ENCODE measurements at regions not wholly inside any gene's neighbourhood (a gene's known extent, or its start where the extent isn't known, plus 50 kb on each side); places are given as distances from the start of the nearest gene placed in this dataset.

DNA sequence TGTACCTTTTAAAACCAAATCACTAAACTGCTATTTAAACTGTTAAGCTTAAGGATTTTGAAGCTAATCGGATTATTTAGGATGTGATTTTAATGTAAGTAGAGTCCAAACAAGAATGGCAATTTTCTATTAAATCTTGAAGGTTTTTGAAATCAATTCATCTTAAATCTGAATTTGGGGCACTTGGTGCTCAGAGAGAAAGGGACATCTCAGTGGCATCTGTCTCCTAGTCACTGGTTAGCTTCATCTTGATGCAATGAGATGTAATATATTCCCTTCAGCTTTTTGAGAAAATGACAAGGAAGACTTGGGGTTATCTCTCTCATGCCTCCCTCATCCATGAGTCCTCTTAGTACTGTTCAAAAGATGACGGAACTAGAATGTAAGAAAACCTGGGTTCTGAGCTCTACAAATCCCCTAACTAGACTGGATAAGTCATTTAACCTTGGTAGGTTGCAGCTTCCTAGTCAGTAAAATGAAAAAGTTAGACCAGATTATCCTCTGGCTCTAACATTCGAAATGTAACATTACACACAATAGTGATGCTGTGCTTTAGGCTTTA lies 198.5 kb upstream of the NEBL start:
- TF ChIP-seq, protein P1, sequence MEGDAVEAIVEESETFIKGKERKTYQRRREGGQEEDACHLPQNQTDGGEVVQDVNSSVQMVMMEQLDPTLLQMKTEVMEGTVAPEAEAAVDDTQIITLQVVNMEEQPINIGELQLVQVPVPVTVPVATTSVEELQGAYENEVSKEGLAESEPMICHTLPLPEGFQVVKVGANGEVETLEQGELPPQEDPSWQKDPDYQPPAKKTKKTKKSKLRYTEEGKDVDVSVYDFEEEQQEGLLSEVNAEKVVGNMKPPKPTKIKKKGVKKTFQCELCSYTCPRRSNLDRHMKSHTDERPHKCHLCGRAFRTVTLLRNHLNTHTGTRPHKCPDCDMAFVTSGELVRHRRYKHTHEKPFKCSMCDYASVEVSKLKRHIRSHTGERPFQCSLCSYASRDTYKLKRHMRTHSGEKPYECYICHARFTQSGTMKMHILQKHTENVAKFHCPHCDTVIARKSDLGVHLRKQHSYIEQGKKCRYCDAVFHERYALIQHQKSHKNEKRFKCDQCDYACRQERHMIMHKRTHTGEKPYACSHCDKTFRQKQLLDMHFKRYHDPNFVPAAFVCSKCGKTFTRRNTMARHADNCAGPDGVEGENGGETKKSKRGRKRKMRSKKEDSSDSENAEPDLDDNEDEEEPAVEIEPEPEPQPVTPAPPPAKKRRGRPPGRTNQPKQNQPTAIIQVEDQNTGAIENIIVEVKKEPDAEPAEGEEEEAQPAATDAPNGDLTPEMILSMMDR (IDR thresholded peaks at IDR 0.05; ENCODE audit: low read depth, low read length): no peak
- no peak for DNase-seq (ENCODE audit: extremely low read depth, low read depth)

DNA sequence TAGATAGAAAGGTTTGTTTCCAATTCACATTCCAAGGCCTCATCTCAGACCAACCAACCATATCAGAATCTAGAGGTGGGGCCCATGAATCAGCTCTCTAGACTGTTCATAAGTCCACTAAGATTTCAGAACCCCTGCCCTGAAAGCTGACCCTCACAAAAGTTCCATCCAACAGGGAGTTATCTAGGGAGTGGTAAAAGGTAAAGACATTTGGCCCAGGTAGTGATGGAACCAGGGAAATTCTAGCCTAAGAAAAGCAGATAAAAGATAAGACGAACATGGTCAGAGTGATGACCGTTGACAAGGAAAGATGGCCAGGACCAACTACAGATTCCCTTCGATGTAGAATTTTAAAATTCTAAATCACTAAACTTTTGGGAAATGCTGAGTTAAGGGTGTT lies 198.0 kb upstream of the NEBL start:
- DNase-seq (ENCODE audit: extremely low read depth, low read depth): no peak
- TF ChIP-seq, protein P1 (IDR thresholded peaks at IDR 0.05; ENCODE audit: low read depth, low read length): no peak

DNA sequence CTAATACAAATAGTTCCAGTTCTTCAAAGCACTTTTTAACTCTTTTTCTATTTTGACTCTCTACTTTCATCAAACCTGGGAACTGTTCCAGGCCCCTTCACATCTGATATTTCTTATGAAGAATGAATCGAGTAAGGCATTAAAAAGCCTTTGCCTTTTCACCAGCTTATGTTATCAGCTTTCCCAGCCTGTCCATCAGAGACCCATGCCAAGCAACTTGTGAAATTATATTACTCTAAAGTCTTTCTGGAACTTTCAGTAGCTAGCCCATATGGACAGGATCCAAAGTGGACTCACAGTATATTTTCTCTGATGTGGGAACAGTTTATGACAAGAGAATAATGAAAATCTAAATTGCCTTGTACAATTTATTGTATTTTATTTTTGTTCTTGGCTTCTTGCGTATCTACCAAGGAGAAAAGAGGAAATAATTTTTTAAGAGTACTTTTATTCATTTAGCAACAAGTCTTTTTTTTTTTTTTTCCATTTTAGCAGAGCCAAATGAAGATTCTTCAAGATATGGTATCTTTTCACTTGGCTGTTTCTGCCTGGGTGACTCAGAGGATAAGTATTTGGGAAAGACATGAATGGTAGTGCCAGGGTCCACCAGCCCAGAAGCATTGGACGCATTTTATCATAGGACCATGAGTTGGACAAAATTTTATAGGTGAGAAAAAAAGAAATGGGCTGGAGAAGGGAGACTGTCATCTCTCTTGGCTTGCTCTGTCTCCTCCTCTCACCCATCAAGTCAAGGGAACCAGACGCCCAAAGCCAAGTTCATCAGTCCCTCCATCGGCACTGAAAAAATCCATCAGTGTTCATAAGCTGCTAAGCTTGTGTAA lies 195.8 kb upstream of the NEBL start:
- TF ChIP-seq, protein P1 (IDR thresholded peaks at IDR 0.05; ENCODE audit: low read depth, low read length): no peak
- DNase-seq (ENCODE audit: extremely low read depth, low read depth): no peak

DNA sequence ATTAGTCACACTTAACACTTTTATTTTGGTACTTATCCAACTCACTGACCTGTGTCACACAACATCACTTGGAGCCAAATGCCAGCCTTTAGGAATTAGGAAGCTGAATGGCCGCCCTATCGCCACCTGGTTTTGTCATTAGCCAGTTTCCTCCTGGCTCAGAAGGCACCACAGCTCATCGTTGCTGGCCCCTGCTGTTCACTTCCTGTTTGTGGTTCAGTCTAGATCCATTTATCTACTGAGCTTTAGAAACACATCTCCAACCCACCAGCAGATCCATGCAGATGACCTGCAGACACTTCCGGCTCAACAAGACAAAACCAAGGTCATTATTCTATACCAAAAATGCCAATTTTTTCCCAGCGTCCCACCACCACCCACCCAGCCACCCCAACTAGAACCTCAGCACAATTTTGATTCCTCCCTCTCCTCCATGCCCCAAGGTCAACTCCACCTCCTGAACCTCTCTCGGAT lies 193.5 kb upstream of the NEBL start:
- DNase-seq (ENCODE audit: extremely low read depth, low read depth): no peak
- TF ChIP-seq, protein P1 (IDR thresholded peaks at IDR 0.05; ENCODE audit: low read depth, low read length): no peak

DNA sequence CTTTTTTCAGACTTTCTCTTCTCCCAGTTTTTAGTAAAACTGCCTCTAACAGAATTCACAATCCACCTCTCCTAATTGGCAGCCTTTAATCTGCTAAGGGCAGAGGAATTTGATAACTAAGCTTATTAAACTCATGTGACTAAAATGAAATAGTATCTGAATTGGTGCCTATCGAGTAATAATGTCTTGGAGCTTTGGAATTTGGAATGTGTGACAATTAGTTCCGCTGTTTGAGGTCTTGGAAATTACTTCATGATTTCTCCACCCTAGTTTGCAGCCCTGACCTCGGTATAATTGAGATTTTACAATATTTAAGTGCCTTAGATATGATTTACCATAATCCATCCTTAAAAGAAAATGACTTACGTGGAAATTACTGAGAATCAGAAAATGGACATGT lies 190.4 kb upstream of the NEBL start:
- DNase-seq (ENCODE audit: extremely low read depth, low read depth): no peak
- TF ChIP-seq, protein P1 (IDR thresholded peaks at IDR 0.05; ENCODE audit: low read depth, low read length): no peak

DNA sequence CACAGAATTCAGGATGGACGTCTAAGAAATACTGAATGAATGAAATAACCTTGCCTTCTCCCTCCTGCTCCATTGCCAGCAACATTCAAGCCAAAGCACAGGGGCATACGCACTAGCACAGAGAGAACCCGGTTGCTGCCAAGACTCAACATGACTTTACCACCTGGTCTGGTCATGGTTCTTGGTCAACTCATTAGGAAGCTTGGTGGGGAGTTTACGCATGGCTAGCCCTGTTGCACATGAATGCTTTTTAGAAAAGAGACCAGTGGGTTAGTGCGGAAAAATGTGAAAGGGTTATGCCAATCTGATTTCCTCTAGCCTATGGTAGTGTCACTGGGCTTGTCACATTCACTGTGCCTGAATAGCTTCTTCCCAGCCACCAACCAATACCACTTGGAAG lies 187.6 kb upstream of the NEBL start:
- TF ChIP-seq, protein P1 (IDR thresholded peaks at IDR 0.05; ENCODE audit: low read depth, low read length): no peak
- no peak for DNase-seq (ENCODE audit: extremely low read depth, low read depth)

DNA sequence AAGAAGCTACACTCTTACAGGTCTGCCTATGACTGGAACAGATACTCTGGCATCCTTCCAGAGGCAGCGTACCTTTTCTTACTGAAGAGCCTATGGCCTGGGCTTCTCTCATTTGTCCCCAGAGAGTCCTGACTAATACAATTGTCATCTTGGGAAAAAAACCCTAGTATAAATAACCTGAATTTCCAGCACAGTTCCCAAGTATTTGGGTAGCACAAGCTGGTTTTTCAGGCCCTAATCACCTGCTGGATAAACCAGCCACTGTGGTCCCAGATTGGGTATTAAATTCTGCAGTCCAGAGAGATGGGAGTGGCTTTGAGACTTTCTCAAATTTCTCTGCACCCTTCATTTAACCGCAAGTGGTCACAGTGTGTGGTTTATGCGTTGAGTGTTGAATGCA lies 186.8 kb upstream of the NEBL start:
- DNase-seq (ENCODE audit: extremely low read depth, low read depth): no peak
- TF ChIP-seq, protein P1 (IDR thresholded peaks at IDR 0.05; ENCODE audit: low read depth, low read length): no peak
